HG03066 (cell line): ENCODE measurements at regions not wholly inside any gene's neighbourhood (a gene's known extent, or its start where the extent isn't known, plus 50 kb on each side); places are given as distances from the start of the nearest gene placed in this dataset.

Experiments used
- ATAC-seq: cut with Tn5 transposase; IDR thresholded peaks from one replicate; pipeline ENCODE4 v1.9.1; 2021; ENCODE audit warnings: low read depth; ENCODE audit not compliant: unreplicated experiment

DNA sequence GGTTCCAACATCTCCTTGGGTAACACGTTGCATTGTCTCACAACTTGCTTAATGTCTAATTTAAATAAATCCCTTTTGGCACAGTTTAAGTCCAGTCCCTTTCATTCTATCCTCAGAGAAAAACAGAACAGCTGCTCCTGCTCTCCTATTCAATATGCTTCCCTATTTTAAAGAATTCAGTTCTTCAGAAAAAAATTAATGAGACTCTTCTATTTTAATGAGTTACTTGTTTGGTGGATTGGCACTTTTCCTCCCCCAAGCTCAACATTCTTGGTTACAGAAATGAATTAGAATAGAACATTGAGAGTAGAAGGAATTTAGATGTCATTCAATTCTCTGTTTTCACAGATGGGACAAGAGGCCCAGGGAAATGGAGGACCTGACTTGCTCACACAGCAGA, 116.9 kb upstream of the ATP8B1 start:
- ATAC-seq: no peak

DNA sequence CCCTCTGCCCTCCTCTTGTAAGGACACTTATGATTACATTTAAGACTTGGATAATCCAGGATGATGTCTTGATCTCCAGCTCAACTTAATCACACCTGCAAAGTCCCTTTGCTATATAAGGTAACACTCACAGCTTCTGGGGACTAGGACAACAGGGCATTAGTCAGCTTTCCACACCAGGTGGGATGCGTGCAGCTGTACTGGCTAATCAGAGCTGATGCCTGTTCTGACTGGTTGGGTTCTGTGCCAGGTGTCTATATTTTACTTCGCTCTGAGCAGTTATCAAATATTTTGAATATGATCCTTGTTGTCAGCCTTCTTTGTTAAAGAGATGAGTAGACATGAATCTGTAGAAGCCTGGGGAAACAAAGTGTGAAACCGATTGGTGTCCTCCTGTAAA, 115.5 kb upstream of the ATP8B1 start:
- no peak for ATAC-seq

DNA sequence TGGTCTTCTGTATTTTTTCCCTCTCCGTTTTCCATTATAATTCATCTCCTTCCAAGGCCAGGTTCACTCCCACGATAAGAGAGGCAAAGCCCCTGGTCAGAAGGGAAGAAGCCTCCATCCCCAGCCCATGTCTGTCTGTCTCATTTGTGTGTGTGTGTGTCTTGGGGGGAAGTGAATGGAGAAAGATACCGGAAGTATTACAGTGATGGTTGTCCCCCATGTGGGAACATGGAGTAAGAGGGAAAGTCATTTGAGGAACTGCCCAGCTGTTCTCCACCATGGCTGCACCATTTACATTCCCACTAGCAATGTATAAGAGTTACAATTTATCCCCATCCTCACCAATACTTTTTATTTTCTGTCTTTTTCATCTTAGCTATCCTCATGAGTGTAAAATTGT, 113.6 kb upstream of the ATP8B1 start:
- no peak for ATAC-seq

DNA sequence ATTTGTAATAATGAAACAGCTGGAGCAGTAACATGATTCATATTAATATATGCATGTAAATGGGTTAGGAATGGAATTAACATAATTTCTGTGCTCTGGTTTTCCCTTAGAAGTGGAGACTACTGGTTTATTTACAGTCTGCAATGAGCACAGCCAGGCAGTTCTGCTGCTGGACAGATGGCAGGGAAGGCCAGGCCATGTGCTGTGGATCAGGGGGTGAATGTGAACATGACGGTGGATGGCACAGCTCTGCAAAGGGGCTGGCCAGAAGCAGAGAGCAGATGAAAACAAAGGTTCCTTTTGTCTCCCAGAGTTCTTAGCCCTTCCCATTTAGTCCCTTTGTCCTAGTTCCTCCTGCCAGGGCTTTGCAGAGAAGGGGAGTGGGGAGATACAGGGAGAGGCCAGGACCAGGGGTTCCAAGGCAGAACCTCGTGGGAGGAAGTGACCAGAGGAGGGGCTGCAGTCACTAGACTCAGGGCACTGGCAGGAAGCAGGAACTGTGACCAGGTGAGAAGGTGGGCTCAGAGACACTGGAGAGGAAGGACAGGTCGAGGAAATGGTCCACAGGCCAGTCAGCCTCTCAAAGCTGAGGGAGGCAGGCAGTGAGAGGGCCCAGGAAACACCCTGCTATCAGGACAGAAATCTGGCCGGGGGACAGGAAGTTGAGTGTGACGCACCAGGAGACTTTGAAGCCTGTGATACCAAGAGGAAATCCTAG, 112.9 kb upstream of the ATP8B1 start:
- ATAC-seq: no peak

DNA sequence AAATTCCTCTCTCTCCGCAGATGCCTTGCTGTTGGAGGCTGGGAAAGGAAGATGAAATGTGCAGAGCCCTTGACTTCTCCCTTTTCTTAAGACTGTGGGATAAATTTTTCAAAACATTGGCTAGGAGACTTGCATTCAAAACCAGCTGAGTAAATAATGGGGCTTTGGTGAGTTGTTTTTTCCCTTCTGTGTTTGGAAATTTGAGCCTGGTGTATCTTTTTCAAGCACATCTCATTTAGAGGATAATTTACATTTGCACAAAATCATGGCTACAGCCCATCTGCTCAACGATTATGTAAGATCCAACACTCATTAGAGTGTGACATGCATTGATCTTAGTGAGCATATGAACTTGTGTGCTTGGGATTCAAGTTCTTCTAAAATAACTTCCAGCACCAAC, 112.1 kb upstream of the ATP8B1 start:
- no peak for ATAC-seq

DNA sequence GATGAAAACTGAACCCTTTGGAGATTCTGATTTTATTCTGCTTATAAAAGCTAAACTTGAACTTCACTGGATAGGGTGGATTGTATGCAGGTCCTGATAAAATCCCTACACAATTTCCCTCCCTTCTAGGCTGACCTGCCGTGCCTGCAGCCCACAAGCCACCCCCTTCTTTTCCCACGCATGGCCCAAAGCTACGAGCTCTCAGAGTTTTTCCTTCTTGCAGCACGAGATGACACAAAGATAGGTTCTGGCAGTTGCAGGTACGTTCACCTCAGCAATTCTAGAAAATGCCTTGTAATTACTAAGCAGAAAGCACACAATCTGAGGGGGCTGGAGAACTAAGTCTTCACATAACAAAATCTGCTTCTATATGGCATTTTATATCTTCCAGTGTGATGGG, 110.6 kb upstream of the ATP8B1 start:
- ATAC-seq: no peak

DNA sequence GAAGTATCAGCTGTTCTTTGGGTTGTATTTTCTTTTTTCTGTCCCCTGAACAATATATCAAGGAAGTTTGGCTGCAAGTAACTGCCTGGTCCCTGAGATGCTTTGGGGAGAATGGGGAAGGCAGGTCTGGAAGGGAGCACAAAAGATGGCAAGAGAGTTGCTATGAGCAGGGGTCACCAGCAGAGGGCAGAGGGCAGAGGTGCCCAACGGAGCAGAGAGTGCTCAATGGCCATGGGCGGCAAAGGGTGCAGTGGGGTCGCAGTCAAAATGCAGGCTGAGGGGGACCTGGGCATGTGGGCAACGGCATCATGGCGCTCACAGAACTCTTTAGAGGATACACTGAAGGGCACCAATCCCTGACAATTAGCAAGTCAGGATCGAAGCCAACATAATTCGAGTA, 107.7 kb upstream of the ATP8B1 start:
- no peak for ATAC-seq

DNA sequence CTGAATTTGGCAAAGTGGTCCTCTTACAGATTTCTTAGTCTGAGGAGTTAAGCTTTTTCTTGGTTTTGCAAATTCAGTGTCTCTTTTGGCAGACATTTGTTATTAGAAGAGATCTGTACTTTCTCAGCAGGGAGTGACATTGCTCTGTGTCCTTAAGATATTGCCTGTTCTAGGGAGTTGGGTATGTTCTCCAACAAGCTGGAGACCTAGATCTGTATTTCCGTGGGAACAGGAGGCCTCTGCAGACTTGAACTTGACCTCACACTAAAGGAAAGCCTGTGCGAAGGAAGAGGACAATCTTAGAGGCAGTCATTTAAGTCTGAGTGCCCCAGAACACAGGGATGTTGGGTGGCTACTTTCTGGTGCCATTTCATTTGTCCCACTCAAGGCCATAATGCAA, 107.0 kb upstream of the ATP8B1 start:
- no peak for ATAC-seq

DNA sequence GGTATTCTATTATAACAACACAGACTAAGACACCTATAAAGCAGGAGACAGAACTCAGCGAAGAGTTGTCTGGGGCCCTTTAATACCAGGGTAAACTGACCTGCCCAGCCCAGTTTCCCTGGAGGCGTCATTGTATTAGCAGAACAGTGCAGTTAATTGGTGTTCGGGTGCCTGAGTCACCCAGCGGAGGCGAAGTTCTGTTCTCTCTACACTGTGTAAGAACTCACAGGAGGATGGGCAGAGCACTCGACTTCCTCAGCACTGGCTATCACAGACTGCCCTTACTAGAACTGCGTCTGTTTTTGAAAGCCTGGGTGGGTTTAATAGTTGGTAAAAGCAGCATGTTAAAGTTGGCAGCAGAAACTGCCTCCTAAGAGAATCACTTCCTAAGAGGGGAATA, 106.5 kb upstream of the ATP8B1 start:
- ATAC-seq: no peak

DNA sequence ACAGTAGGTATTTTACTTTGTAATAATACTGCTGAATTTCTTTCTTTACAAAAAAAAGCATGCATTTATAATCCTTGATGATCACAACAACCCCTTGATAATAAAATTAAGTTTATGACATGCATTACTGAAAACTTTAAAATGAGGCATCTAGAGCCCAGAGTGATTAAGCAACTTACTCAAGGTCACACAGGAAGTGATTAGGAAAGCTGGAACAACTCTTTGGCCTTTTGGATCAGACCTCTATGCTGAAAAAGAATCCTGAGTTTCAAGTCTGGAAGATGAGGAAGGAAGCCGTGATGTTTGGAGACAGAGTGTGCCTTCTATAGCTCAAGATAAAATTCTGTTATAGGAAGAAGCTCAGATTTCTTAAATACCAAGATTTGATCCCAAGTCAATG, 105.0 kb upstream of the ATP8B1 start:
- ATAC-seq: no peak

DNA sequence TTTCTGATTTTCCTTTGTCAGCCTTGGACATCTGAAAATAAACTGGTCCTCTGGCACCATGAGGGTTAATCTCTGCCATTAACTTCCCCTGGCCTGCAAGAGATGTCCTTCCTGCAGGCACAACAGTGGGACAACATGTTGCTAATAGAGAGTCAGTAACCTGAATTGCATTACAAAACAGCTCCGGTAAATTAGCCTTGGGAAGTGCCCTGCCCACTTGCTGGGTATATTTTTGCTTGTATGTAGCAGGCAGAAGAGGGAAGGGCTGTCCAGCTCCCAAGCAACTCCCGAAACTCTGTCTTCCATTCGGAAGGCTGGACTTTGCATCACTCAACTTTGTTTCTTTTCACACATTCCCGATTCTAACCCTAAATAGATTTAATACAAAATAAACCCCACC, 104.4 kb upstream of the ATP8B1 start:
- ATAC-seq: no peak

DNA sequence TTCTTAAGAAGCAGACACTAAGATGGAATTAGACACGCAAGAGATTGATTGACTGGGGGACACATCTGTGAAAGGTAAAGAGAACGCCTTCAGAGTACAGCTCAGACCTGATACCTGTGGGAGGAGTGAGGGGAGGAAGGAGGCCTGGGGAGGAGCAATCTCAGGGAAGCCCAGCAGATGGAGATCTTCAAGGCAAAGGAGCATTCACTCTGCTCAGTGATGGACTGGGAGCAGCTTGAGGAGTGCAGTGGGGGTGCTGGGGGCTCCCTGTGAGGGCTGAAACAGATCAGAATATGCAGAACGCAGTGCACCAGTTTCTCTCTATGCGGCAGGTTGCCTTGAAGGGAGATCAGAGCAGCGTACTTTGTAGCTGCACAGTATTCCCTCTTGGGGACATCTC, 103.7 kb upstream of the ATP8B1 start:
- no peak for ATAC-seq

DNA sequence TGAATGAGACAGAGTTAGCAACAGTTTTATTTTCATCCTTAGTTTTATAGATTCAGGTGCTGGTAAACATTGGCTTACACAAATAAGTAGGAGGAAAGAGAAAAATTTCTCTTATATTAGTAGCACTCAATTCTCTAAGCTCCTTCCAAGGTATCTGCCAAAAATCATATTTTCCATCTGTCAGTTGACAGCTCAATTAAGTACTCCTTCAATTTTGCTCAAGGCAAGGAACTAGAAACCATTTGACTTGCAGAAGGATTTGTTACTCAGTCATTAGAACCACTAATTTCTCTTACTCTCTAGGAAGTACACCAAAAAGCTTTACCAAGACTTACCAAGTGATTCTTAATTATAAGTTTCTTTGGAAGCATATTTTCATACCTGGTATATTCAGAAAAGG, 101.4 kb upstream of the ATP8B1 start:
- no peak for ATAC-seq

DNA sequence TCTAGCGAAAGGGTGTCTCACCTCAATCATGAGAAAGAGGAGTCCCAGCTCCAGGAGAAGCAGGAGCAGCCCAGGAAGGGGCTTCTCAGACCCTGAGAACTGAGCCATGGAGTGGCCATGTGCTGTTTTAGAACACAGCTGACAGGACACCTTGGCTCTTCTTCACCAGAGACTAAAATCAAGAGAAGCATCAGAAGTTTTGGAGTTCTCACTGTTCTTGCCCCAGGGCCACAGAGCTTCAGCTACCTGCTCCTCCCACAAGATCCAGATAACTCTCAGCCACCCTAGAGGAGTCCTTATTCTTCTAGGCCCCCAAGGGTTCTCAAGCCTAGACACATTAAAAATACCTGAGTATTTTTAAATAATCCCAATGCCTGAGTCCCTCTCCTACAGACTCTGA, 99.6 kb upstream of the ATP8B1 start:
- ATAC-seq: no peak

DNA sequence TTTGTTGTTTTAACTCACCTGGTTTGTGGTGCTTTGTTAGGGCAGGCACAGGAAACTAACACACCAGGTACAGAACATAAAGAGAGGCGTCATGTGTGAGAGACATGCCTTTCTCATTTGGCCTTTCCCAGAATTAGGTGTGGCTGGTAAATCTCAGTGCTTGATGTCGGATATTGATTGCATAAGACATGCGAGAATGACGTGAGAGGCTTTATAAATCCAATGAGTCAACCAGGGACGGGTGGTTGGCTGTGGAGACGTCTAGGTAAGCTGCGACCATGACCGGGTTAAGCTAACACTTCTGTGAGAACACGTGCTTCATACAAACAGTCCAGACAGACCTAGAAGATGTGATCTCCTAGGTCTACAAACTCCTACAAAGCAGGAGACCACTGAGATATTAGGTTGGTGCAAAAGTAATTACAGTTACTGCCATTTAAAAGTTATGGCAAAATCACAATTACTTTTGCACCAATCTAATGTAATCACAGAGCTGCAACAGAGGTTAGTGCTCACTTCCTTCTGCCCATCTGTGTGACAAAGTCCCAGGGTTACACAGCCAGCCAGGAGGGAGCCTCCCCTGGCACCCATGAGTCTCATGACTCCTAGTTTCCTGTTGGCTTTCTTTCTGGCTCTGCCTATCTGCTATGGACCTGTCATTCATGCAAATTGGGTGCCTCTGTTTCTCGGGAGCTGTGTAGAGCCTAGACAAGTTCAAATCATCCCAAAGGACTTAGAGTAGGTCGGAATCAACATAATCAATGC, 98.9 kb upstream of the ATP8B1 start:
- ATAC-seq: no peak

DNA sequence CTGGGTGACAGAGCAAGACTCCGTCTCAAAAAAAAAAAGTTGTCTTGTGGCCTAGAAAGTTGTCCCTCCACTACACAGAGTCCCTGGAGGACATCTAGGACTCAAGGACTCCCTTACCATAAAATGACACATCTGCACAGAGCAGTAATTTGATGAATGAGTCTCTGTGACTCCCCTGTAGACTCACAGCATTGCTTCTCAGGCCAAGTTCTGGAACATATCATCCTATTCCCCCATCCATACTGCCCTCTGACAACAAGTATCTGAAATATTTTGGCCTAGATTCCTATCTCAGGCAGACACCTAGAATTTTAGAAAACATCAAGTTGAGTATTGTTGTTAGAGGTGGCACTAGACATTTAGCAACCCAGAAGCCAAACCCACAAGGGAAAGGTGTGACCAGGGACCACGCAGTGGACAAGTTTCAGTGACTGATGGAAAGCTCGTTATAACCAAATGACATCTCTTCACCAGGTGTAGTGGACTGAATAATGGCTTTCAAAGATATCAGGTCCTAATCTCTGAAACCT, 97.9 kb upstream of the ATP8B1 start:
- no peak for ATAC-seq

DNA sequence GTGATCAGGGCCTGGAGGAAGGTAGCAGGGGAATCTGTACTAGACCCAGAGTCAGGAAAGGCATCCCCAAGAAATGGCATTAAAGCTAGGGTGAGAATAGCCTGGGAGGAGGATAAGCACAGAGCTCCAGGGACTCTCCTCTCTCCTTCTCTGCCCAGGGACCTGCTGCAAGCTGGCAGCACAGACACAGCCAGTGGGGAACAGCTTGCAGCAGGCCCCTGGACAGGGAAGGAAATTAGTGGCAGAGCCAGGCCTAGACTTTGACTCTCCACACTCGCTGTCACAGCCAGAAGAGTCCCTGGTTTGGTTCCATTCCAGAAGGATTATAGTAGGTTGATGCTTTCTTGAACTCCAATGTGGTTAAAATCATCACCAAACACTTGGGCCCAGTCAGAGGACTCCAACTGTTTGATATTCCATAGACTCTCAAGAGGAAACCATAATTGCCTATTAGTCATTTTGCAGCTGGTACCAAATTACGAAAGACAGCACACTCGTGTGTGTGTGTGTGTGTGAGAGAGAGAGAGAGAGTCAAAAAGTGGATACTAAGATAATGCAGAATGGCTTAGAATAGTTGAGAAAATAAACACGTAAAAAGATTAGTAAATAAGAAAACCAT, 95.5 kb upstream of the ATP8B1 start:
- no peak for ATAC-seq

DNA sequence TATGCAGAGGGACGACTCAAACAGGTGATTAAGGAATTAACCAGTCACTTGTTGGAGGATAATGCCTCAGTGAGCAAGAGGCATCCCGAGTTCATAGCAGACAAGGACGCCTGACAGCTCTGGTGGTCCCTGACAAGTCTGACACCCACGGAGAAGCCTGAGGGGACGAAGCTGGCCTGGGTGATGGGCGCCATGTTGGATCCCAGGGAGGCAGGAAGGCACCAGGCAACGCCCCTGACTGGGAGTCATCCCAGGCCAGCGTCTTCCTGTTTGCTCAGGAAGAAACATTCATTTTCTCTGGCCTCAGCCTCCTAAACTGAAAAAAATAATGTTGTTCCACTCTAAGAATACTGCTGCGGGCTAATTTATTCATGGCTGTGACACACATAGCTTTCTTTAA, 92.1 kb upstream of the ATP8B1 start:
- ATAC-seq: no peak

DNA sequence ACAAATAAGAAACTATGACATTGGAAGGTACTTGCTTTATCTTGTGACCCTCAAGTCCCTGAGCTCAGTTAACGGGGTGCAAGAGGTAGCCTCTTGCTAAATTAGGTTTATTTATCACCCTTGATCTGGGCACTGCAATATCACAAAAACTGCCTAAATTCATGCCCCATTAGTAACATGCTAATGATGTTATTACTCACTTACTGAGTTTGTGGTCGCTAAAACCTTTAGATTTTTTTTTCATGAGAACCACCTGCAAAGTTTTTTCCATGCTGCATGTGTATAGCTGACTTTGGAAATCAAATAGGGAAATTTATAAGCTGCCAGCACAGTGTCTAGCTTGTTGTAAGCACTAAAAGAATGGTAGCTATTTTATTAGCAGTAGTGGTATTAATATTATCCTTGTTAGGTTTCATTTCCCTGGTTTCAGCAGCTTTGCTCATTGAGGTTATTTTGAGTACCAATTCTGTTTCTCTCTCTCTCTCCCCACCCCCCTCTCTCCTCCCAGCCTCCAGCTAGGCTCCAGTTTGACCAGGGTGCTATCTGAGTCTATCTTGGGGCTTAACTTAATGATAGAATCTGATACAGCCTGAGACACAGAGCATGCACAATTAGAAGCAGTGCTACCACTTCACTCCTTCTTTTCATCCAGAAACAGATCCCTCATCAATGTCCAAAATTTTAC, 88.7 kb upstream of the ATP8B1 start:
- ATAC-seq: no peak

DNA sequence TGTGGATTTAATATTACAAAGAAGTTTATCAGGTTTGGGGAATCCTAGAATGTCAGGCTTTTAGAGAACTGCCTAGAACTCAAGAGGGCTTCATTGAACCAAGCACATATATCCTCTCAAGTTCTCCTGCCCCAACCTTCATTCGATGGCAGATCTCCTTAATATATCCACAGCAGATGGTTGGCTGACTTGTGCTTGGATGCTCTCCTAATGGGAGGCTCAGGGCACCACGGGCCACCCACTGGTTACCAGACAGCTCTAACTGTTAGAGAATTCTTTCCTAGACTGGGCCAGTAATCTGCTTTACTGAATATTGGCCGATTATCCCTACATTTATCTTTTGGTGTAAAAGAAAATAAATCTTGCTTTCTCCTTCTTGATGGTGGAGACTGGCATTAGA, 87.2 kb upstream of the ATP8B1 start:
- no peak for ATAC-seq

DNA sequence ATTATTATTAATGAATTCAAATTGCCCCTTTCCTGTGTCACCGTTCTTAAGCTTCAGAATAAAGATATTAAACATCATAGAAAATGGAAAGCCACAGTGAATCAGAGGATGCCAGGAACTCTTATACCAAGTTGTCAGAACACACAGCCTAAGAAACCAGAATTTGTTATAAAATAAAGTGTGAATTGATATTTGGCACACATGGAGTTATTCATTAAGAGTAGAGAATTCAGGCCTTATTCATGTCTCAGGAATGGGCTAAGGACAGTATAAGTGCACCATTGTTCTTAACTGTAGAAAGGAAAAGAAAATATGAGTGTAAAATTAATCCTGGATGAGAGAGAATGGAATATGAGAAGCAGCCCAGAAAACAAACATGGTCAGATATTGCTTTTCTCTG, 86.7 kb upstream of the ATP8B1 start:
- ATAC-seq: no peak
